ENCODE measurements at regions not wholly inside any gene's neighbourhood (a gene's known extent, or its start where the extent isn't known, plus 50 kb on each side); places are given as distances from the start of the nearest gene placed in this dataset.

DNA sequence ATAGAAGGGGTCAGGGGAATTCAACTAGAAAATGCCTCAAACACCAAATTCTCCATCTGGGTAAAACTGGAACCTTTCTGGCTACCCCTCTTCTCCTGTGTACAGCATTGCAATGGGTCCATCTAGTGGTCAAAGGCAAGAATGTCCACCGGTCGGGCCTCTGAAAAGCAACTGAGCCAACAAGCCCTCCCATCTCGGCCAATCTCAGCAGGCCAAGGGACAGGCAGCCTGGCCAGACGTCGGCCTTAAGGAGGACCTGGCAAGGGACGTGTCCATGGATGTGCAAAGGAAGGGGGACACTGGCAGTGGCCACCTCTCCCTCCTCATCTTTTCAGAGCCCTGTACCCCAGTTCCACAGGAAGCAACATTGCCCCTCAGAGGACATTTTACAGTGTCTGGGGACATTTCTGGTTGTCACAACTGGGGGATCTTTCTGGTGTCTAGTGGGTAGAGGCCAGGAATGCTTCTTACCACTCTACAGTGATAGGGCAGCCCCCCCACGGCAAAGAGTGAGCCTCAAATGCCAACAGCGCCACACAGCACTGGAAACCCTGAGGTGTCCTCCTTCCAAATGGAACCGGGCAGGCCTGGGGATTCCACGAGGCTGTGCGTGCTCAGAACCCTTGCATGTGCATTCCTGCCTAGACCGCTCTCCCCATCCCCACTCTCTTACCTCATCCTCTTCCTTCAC, 99.8 kb upstream of the FOXA2 start:
- intact Hi-C loops (cut with micrococcal nuclease; ENCODE audit: unreplicated experiment) (loop anchor here (1.0 to 5.0 kb wide), 8 partner anchors 67 to 350 kb away; no protein-coding TSS in a partner anchor), in situ Hi-C loops (cut with HindIII; ENCODE audit: extremely low pct_ligation_motif_present, low pct_unique_long_range_greater_than_20kb) (loop anchor here (5.0 kb wide), 1 partner anchor 97 kb away; no protein-coding TSS in a partner anchor)
- Histone ChIP-seq H3K9me3 (ENCODE audit: low read length) (no peaks in the 10 kb centered on the region), H3K27me3 (ENCODE audit: control insufficient read depth in 1 of 2, insufficient read depth in 2 of 2, low read length in 2 of 2) (peaks cover 0 to 3% of the 10 kb centered on the region in 2 experiments; a peak in 1 of 5 replicates), H3K4me3 (replicated peaks in 1 of 3; ENCODE audit: insufficient read depth in 1 of 3, low read depth in 2 of 3, low read length in 3 of 3) (no peak overlapping the region), H2AFZ (ENCODE audit: low read length) (no peak overlapping the region), H3K4me1 (ENCODE audit: insufficient read depth, low read length) (peaks cover 18% of the 10 kb centered on the region), H3K79me2 (ENCODE audit: insufficient read depth, low read length) (no peaks in the 10 kb centered on the region), H4K20me1 (ENCODE audit: insufficient read depth, low read length) (no peaks in the 10 kb centered on the region), H3K36me3 (replicated peaks in 1 of 2; ENCODE audit: control insufficient read depth in 1 of 2, insufficient read depth in 2 of 2, low read length in 2 of 2) (no peaks in the 10 kb centered on the region), H3K27ac (ENCODE audit: extremely low read length, insufficient read depth, low read length) (no peak overlapping the region), H3K4me2 (ENCODE audit: low read depth, low read length) (no peak overlapping the region), H3K9ac (ENCODE audit: insufficient read depth, low read depth, low read length) (no peak overlapping the region)
- 15% methylated on average over 12 of the region's 12 CpGs for WGBS (ENCODE audit: low lambda C conversion rate)
- FAIRE-seq (peak; percentile 93), ATAC-seq (peak; percentile 91), DNase-seq (ENCODE audit: low spot score) (peak; percentile 84)
- ChIA-PET POLR2A (no interaction called here), CTCF (ENCODE audit: low intra/inter-chr PET ratio, low total read pairs) (interaction anchor here (0.5 to 7.5 kb wide), 10 partner anchors 98 to 380 kb away, joined by 3 to 231 read pairs (median 4); no protein-coding TSS in a partner anchor)
- BruUV-seq (replicated peaks): no TSS peak
- TF ChIP-seq ZNF614 (CRISPR knock-in tag; IDR thresholded peaks at IDR 0.05; ENCODE audit: borderline replicate concordance) (0 out of 2 replicates have a peak, but pooled peaks have one; percentile 54), EED (CRISPR knock-in tag; IDR thresholded peaks at IDR 0.05) (peak; percentile 32; the same call in 1 of the 2 replicates), RNF2 (conservative IDR thresholded peaks at IDR 0.05; ENCODE audit: low read depth) (no peak), IRF2 (CRISPR knock-in tag; IDR thresholded peaks at IDR 0.05) (peak; percentile 51; the same call in 1 of the 2 replicates), TSC22D2 (CRISPR knock-in tag; IDR thresholded peaks at IDR 0.05; ENCODE audit: borderline replicate concordance) (no peak), FOXA1 (IDR thresholded peaks at IDR 0.05) (no peak), FOXA1 (CRISPR knock-in tag; IDR thresholded peaks at IDR 0.05) (peak; percentile 57), SP1 (IDR thresholded peaks at IDR 0.05) (no peak), SP1 (CRISPR knock-in tag; IDR thresholded peaks at IDR 0.05) (0 out of 2 replicates have a peak, but pooled peaks have one; percentile 15), FOXC1 (CRISPR knock-in tag; IDR thresholded peaks at IDR 0.05; ENCODE audit: borderline replicate concordance) (peak; percentile 84), ZNF350 (CRISPR knock-in tag; IDR thresholded peaks at IDR 0.05; ENCODE audit: borderline replicate concordance, low read depth) (peak; percentile 39; the same call in 1 of the 2 replicates), SOX6 (IDR thresholded peaks at IDR 0.05) (no peak), SOX6 (CRISPR knock-in tag; IDR thresholded peaks at IDR 0.05) (0 out of 2 replicates have a peak, but pooled peaks have one; percentile 12)
- TF ChIP-seq, protein P1, sequence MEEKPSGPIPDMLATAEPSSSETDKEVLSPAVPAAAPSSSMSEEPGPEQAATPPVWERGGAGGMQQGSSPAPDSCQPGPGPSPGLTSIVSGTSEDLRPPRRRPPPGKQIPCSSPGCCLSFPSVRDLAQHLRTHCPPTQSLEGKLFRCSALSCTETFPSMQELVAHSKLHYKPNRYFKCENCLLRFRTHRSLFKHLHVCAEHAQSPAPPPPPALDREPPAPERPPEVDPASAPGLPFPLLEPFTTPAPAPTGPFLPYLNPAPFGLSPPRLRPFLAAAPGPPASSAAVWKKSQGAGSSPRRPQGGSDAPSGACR (CRISPR knock-in tag; IDR thresholded peaks at IDR 0.05): no peak
- TF ChIP-seq, protein P2, sequence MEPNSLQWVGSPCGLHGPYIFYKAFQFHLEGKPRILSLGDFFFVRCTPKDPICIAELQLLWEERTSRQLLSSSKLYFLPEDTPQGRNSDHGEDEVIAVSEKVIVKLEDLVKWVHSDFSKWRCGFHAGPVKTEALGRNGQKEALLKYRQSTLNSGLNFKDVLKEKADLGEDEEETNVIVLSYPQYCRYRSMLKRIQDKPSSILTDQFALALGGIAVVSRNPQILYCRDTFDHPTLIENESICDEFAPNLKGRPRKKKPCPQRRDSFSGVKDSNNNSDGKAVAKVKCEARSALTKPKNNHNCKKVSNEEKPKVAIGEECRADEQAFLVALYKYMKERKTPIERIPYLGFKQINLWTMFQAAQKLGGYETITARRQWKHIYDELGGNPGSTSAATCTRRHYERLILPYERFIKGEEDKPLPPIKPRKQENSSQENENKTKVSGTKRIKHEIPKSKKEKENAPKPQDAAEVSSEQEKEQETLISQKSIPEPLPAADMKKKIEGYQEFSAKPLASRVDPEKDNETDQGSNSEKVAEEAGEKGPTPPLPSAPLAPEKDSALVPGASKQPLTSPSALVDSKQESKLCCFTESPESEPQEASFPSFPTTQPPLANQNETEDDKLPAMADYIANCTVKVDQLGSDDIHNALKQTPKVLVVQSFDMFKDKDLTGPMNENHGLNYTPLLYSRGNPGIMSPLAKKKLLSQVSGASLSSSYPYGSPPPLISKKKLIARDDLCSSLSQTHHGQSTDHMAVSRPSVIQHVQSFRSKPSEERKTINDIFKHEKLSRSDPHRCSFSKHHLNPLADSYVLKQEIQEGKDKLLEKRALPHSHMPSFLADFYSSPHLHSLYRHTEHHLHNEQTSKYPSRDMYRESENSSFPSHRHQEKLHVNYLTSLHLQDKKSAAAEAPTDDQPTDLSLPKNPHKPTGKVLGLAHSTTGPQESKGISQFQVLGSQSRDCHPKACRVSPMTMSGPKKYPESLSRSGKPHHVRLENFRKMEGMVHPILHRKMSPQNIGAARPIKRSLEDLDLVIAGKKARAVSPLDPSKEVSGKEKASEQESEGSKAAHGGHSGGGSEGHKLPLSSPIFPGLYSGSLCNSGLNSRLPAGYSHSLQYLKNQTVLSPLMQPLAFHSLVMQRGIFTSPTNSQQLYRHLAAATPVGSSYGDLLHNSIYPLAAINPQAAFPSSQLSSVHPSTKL (CRISPR knock-in tag; IDR thresholded peaks at IDR 0.05): peak; percentile 43; the same call in 1 of the 2 replicates
- TF ChIP-seq, protein P3, sequence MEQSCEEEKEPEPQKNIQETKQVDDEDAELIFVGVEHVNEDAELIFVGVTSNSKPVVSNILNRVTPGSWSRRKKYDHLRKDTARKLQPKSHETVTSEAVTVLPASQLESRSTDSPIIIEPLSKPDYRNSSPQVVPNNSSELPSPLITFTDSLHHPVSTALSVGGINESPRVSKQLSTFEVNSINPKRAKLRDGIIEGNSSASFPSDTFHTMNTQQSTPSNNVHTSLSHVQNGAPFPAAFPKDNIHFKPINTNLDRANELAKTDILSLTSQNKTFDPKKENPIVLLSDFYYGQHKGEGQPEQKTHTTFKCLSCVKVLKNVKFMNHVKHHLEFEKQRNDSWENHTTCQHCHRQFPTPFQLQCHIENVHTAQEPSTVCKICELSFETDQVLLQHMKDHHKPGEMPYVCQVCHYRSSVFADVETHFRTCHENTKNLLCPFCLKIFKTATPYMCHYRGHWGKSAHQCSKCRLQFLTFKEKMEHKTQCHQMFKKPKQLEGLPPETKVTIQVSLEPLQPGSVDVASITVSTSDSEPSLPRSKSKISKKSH (CRISPR knock-in tag; IDR thresholded peaks at IDR 0.05; ENCODE audit: borderline replicate concordance): 0 out of 2 replicates have a peak, but pooled peaks have one; percentile 50

Data from HepG2 (cell line).